ENCODE measurements at regions not wholly inside any gene's neighbourhood (a gene's known extent, or its start where the extent isn't known, plus 50 kb on each side); places are given as distances from the start of the nearest gene placed in this dataset.

DNA sequence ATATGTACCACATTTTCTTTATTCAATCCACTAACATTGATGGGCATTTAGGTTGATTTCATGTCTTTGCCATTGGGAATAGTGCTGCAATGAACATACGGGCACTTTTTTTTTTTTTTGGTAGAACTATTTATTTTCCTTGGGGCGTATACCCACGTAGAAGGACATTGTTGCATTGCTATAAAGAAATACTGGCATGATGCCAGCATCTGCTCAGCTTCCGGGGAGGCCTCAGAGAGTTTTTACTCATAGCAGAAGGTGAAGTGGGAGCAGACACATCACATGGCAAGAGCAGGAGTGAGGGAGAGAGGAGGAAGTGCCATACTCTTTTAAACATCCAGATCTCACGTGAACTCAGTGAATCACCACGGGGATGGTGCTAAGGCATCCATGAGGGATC is 197.0 kb downstream of the SQOR start:
- Histone ChIP-seq H3K9me2 (replicated peaks; ENCODE audit: control insufficient read depth, low read length) (no peaks in the 10 kb centered on the region), H3K4me1 (ENCODE audit: control insufficient read depth, low read length) (no peaks in the 10 kb centered on the region), H3K4me2 (ENCODE audit: low read length) (no peak overlapping the region), H3F3A (ENCODE audit: control insufficient read depth, insufficient read depth) (no peaks in the 10 kb centered on the region), H3K9me3 (ENCODE audit: control insufficient read depth, insufficient read depth, low read length) (no peaks in the 10 kb centered on the region), H4K20me1 (ENCODE audit: control insufficient read depth, insufficient read depth, low read depth, low read length) (no peaks in the 10 kb centered on the region), H3K4me3 (ENCODE audit: low read length) (no peak overlapping the region), H3K36me3 (ENCODE audit: control insufficient read depth, low read length) (no peaks in the 10 kb centered on the region), H3K27ac (ENCODE audit: low read depth, low read length) (no peak overlapping the region), H3K79me2 (ENCODE audit: control insufficient read depth, low read length) (no peaks in the 10 kb centered on the region), H3K27me3 (ENCODE audit: control insufficient read depth, low read length) (no peaks in the 10 kb centered on the region)
- TF ChIP-seq CTCF (IDR thresholded peaks at IDR 0.05; ENCODE audit: low read depth, low read length, poor library complexity, severe bottlenecking) = no peak
- TF ChIP-seq EZH2phosphoT487 (IDR thresholded peaks at IDR 0.05; ENCODE audit: borderline replicate concordance, low read length) = no peak

DNA sequence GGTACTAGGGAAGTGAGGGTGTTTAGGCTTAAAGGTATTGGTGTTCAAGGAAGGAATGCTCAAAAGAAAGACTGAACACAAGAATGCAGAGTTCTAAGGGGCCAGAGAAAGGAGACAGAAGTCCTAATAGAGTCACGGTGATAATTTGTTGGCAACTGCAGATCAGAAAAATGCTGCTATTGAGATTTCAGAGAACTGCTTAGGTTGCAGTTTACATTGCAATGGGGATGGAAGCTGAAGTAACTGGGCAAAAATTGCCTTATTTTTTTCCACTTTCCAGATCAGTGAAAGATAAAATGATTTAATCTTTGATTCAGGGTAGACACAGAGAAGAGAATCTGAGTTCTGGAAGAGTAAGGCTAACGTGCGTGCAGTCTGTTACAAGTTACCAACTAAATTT is 199.8 kb downstream of the SQOR start:
- Histone ChIP-seq H3K9me3 (ENCODE audit: control insufficient read depth, insufficient read depth, low read length) (no peaks in the 10 kb centered on the region), H3F3A (ENCODE audit: control insufficient read depth, insufficient read depth) (no peaks in the 10 kb centered on the region), H3K9me2 (replicated peaks; ENCODE audit: control insufficient read depth, low read length) (no peaks in the 10 kb centered on the region), H3K4me3 (ENCODE audit: low read length) (no peak overlapping the region), H3K36me3 (ENCODE audit: control insufficient read depth, low read length) (no peaks in the 10 kb centered on the region), H3K27me3 (ENCODE audit: control insufficient read depth, low read length) (no peaks in the 10 kb centered on the region), H3K27ac (ENCODE audit: low read depth, low read length) (no peak overlapping the region), H3K79me2 (ENCODE audit: control insufficient read depth, low read length) (no peaks in the 10 kb centered on the region), H3K4me2 (ENCODE audit: low read length) (no peak overlapping the region), H4K20me1 (ENCODE audit: control insufficient read depth, insufficient read depth, low read depth, low read length) (no peaks in the 10 kb centered on the region), H3K4me1 (ENCODE audit: control insufficient read depth, low read length) (no peaks in the 10 kb centered on the region)
- TF ChIP-seq CTCF (IDR thresholded peaks at IDR 0.05; ENCODE audit: low read depth, low read length, poor library complexity, severe bottlenecking) = no peak
- TF ChIP-seq EZH2phosphoT487 (IDR thresholded peaks at IDR 0.05; ENCODE audit: borderline replicate concordance, low read length) = no peak

DNA sequence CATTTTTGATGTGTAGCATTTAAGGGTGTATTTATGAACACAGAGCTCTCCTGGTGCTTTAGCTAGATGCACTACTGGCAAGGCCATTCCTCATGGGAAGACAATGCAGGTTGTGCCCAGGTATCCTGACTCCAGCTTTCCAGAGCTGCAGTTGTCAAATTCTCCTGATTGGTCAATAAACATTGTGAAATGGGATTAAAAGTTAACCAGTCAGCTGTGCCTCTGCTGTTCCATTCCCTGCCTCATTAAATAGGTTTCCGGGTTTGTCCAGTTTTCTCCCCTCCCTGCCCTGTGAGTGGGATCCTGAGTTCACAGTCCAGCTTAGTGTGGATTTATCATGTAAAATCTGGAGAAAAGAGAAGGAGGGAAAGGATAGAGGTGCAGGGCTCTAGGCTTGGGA is 207.3 kb downstream of the SQOR start:
- Histone ChIP-seq H3K79me2 (ENCODE audit: control insufficient read depth, low read length) (no peaks in the 10 kb centered on the region), H3F3A (ENCODE audit: control insufficient read depth, insufficient read depth) (no peaks in the 10 kb centered on the region), H3K4me1 (ENCODE audit: control insufficient read depth, low read length) (no peaks in the 10 kb centered on the region), H3K4me3 (ENCODE audit: low read length) (no peak overlapping the region), H4K20me1 (ENCODE audit: control insufficient read depth, insufficient read depth, low read depth, low read length) (no peaks in the 10 kb centered on the region), H3K27me3 (ENCODE audit: control insufficient read depth, low read length) (no peaks in the 10 kb centered on the region), H3K36me3 (ENCODE audit: control insufficient read depth, low read length) (no peaks in the 10 kb centered on the region), H3K27ac (ENCODE audit: low read depth, low read length) (no peak overlapping the region), H3K4me2 (ENCODE audit: low read length) (no peak overlapping the region), H3K9me2 (replicated peaks; ENCODE audit: control insufficient read depth, low read length) (no peaks in the 10 kb centered on the region), H3K9me3 (ENCODE audit: control insufficient read depth, insufficient read depth, low read length) (no peaks in the 10 kb centered on the region)
- TF ChIP-seq EZH2phosphoT487 (IDR thresholded peaks at IDR 0.05; ENCODE audit: borderline replicate concordance, low read length) = no peak
- no peak for TF ChIP-seq CTCF (IDR thresholded peaks at IDR 0.05; ENCODE audit: low read depth, low read length, poor library complexity, severe bottlenecking)

DNA sequence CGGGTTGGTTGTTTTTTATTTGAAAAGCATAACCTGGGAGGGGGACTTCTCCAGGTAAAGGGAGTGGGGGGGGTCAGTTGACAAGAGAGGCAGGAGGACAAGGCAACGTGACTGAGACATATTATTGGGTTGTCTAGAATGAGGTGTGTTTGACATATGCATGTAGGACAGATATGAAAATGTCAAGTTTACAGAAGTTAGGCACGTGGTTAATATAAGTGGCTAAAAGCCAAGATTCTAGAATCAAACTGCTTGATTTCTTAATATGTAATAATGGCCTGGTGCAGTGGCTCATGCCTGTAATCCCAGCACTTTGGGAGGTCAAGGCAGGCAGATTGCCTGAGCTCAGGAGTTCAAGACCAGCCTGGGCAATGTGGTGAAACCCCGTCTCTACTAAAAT is 212.8 kb downstream of the SQOR start:
- no peak overlapping the region for H3K27ac ChIP-seq (ENCODE audit: low read depth, low read length)
- TF ChIP-seq EZH2phosphoT487 (IDR thresholded peaks at IDR 0.05; ENCODE audit: borderline replicate concordance, low read length) = no peak
- no peak for TF ChIP-seq CTCF (IDR thresholded peaks at IDR 0.05; ENCODE audit: low read depth, low read length, poor library complexity, severe bottlenecking)
- H4K20me1 ChIP-seq (ENCODE audit: control insufficient read depth, insufficient read depth, low read depth, low read length) = no peaks in the 10 kb centered on the region
- no peaks in the 10 kb centered on the region for H3K9me2 ChIP-seq (replicated peaks; ENCODE audit: control insufficient read depth, low read length)
- no peaks in the 10 kb centered on the region for H3F3A ChIP-seq (ENCODE audit: control insufficient read depth, insufficient read depth)
- H3K36me3 ChIP-seq (ENCODE audit: control insufficient read depth, low read length) = no peaks in the 10 kb centered on the region
- no peaks in the 10 kb centered on the region for H3K79me2 ChIP-seq (ENCODE audit: control insufficient read depth, low read length)
- no peak overlapping the region for H3K4me2 ChIP-seq (ENCODE audit: low read length)
- no peaks in the 10 kb centered on the region for H3K27me3 ChIP-seq (ENCODE audit: control insufficient read depth, low read length)
- 0 out of 2 replicates have a peak, but pooled peaks cover 6% of the 10 kb centered on the region for H3K9me3 ChIP-seq (ENCODE audit: control insufficient read depth, insufficient read depth, low read length)
- no peaks in the 10 kb centered on the region for H3K4me1 ChIP-seq (ENCODE audit: control insufficient read depth, low read length)
- no peak overlapping the region for H3K4me3 ChIP-seq (ENCODE audit: low read length)
